Lower leg skin (tissue), 3 donors: ENCODE measurements at regions not wholly inside any gene's neighbourhood (a gene's known extent, or its start where the extent isn't known, plus 50 kb on each side); places are given as distances from the start of the nearest gene placed in this dataset.

Source experiments
- CTCF ChIP-seq, 3 donors: fragments of 450-650 bp; IDR thresholded peaks; one replicate each; pipeline ENCODE4 v1.5.1; 2016; ENCODE audit warnings: antibody characterized with exemption in 3 of 3, mild to moderate bottlenecking in 3 of 3, moderate library complexity in 2 of 3
- POLR2A ChIP-seq, 2 donors: fragments of 450-650 bp; IDR thresholded peaks; one replicate each; pipeline ENCODE4 v1.6.1; 2016 to 2017; ENCODE audit warnings: antibody characterized with exemption in 2 of 2, mild to moderate bottlenecking in 1 of 2, moderate library complexity in 1 of 2

GRCh38 chr4:23174179-23174578 is 481.4 kb downstream of the GBA3 start:
- no peak for TF ChIP-seq CTCF (IDR thresholded peaks at IDR 0.05)
- no peak for TF ChIP-seq POLR2A (IDR thresholded peaks at IDR 0.05)
